ENCODE measurements at regions not wholly inside any gene's neighbourhood (a gene's known extent, or its start where the extent isn't known, plus 50 kb on each side); places are given as distances from the start of the nearest gene placed in this dataset.

DNA sequence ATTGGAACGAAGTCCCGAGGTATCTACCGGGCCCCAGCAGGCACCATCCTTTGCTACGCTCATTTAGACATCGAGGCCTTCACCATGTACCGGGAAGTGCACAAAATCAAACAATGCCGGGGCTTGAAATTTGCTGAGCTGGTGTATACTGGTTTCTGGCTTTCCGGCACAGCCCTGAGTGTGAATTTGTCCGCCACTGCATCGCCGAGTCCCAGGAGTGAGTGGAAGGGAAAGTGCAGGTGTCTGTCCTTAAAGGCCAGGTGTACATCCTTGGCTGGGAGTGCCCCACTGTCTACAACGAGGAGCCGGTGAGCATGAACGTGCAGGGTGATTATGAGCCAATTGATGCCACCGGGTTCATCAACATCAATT lies 158.8 kb upstream of the GUCY1A2 start:
- intact Hi-C loops (cut with micrococcal nuclease): no loop called here
- Mint-ChIP-seq H3K36me3 (ENCODE audit: insufficient read depth, unreplicated experiment) (no peaks in the 10 kb centered on the region), H3K4me3 (ENCODE audit: unreplicated experiment) (no peak overlapping the region), H3K4me1 (ENCODE audit: insufficient read depth, unreplicated experiment) (no peaks in the 10 kb centered on the region), H3K27ac (ENCODE audit: low read depth, unreplicated experiment) (no peak overlapping the region), H3K9me3 (ENCODE audit: unreplicated experiment) (no peaks in the 10 kb centered on the region), H3K27me3 (ENCODE audit: insufficient read depth, unreplicated experiment) (no peaks in the 10 kb centered on the region)
- BruUV-seq (replicated peaks): no TSS peak
- no peak for TF ChIP-seq CTCF (IDR thresholded peaks at IDR 0.05; ENCODE audit: unreplicated experiment)
- DNase-seq (ENCODE audit: unreplicated experiment): no peak
- ChIA-PET CTCF (no interaction called here), POLR2A (no interaction called here)

DNA sequence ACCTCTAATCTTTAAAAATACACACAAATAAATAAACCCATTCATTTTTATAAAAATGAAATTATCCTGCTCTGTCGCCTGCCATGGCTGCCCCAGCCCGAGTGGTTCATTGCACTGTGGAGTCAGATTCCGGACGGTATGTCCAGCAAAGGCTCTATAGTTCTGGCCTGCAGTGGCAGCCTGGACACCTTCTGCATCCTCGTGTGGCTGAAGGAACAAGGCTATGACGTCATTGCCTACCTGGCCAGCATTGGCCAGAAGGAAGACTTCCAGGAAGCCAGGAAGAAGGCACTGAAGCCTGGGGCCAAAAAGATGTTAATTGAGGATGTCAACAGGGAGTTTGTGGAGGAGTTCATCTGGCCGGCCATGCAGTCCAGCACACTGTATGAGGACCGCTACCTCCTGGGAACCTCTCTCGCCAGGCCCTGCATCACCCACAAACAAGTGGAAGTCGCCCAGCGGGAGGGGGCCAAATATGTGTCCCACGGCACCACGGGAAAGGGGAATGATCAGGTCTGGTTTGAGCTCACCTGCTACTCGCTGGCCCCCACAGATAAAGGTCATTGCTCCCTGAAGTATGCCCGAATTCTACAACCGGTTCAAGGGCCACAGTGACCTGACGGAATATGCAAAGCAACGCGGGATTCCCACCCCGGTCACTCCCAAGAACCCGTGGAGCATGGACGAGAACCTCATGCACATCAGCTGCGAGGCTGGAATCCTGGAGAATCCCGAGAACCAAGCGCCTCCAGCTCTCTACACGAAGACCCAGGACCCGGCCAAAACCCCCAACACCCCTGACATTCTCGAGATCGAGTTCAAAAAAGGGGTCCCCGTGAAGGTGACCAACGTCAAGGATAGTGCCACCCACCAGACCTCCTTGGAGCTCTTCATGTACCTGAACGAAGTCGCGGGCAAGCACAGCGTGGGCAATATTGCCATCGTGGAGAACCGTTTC lies 158.2 kb upstream of the GUCY1A2 start:
- TF ChIP-seq CTCF (IDR thresholded peaks at IDR 0.05; ENCODE audit: unreplicated experiment): no peak
- CTCF ChIA-PET: no interaction called here
- no peaks in the 10 kb centered on the region for H3K9me3 Mint-ChIP-seq (ENCODE audit: unreplicated experiment)
- H3K27me3 Mint-ChIP-seq (ENCODE audit: insufficient read depth, unreplicated experiment): no peaks in the 10 kb centered on the region
- H3K4me1 Mint-ChIP-seq (ENCODE audit: insufficient read depth, unreplicated experiment): no peaks in the 10 kb centered on the region
- intact Hi-C loops (cut with micrococcal nuclease): no loop called here
- H3K27ac Mint-ChIP-seq (ENCODE audit: low read depth, unreplicated experiment): no peak overlapping the region
- no peak overlapping the region for H3K4me3 Mint-ChIP-seq (ENCODE audit: unreplicated experiment)
- H3K36me3 Mint-ChIP-seq (ENCODE audit: insufficient read depth, unreplicated experiment): no peaks in the 10 kb centered on the region
- DNase-seq (ENCODE audit: unreplicated experiment): no peak
- POLR2A ChIA-PET: no interaction called here
- BruUV-seq (replicated peaks): no TSS peak

DNA sequence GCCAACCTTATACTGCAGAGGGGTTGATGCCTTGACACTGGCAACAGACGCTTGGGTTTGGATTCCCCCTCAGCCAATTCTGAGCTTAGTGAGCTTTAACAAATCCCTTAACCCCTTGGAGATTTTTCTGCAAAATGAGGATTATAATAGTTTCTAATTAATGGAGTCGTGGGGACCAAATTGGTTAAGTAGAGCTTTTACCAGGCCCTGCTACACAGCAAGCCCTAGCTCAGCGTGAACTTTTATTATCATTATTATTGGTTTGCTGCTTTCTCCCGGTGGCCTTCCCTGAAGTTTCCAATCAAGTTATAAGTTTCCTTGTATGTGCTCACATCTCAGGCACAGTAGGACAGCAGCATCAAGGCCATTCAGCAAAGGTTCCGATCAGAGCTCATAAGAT lies 156.6 kb upstream of the GUCY1A2 start:
- ChIA-PET CTCF (no interaction called here), POLR2A (no interaction called here)
- no TSS peak for BruUV-seq (replicated peaks)
- no peak for TF ChIP-seq CTCF (IDR thresholded peaks at IDR 0.05; ENCODE audit: unreplicated experiment)
- Mint-ChIP-seq H3K36me3 (ENCODE audit: insufficient read depth, unreplicated experiment) (no peaks in the 10 kb centered on the region), H3K27me3 (ENCODE audit: insufficient read depth, unreplicated experiment) (no peaks in the 10 kb centered on the region), H3K27ac (ENCODE audit: low read depth, unreplicated experiment) (no peak overlapping the region), H3K4me1 (ENCODE audit: insufficient read depth, unreplicated experiment) (no peaks in the 10 kb centered on the region), H3K4me3 (ENCODE audit: unreplicated experiment) (no peak overlapping the region), H3K9me3 (ENCODE audit: unreplicated experiment) (no peaks in the 10 kb centered on the region)
- DNase-seq (ENCODE audit: unreplicated experiment): no peak
- intact Hi-C loops (cut with micrococcal nuclease): no loop called here

DNA sequence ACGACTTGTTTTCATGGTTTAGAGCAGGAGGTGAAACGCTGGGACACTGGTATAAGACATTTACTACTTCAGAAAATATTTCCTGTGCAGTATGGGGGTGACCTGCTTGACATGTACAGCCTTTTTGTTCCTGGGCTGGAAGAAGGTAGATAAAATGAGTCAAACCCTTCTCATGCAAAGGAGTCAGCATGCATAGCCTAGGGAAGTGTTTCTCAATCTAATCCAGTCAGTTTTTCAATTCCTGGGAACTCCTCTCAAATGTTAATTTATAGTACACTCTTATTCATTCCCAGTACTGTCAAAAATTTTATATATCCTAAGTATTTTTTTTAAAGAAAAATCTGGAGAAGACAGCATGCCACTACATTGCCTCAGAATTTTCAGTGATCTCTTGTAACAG lies 154.7 kb upstream of the GUCY1A2 start:
- Mint-ChIP-seq H3K4me3 (ENCODE audit: unreplicated experiment) (no peak overlapping the region), H3K27me3 (ENCODE audit: insufficient read depth, unreplicated experiment) (no peaks in the 10 kb centered on the region), H3K36me3 (ENCODE audit: insufficient read depth, unreplicated experiment) (no peaks in the 10 kb centered on the region), H3K4me1 (ENCODE audit: insufficient read depth, unreplicated experiment) (no peaks in the 10 kb centered on the region), H3K9me3 (ENCODE audit: unreplicated experiment) (peaks cover 7% of the 10 kb centered on the region), H3K27ac (ENCODE audit: low read depth, unreplicated experiment) (no peak overlapping the region)
- TF ChIP-seq CTCF (IDR thresholded peaks at IDR 0.05; ENCODE audit: unreplicated experiment): no peak
- ChIA-PET CTCF (no interaction called here), POLR2A (no interaction called here)
- intact Hi-C loops (cut with micrococcal nuclease): no loop called here
- DNase-seq (ENCODE audit: unreplicated experiment): no peak
- no TSS peak for BruUV-seq (replicated peaks)
